ENCODE measurements at regions not wholly inside any gene's neighbourhood (a gene's known extent, or its start where the extent isn't known, plus 50 kb on each side); places are given as distances from the start of the nearest gene placed in this dataset.

GRCh38 chr13:72437458-72437857 lies 290.0 kb downstream of the MZT1 start:
- DNase-seq: no peak

DNA sequence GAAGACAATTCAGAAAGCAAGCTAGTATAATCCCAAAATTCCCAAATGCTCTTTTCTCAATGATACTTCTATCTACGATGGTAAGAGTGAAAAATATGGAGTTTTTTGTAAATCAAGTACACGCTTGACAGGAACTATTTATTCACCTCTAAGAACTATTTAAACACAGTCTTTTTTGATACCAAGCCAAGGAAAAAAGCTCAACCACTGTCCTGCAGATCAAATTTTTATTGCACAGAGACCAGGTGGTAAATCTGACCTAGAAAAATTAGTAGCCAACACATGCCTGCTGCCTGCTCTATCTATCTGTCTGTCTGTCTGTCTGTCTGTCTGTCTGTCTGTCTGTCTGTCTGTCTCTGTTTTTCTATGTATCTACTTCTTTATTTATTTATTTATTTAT lies 292.2 kb downstream of the MZT1 start:
- DNase-seq: no peak

DNA sequence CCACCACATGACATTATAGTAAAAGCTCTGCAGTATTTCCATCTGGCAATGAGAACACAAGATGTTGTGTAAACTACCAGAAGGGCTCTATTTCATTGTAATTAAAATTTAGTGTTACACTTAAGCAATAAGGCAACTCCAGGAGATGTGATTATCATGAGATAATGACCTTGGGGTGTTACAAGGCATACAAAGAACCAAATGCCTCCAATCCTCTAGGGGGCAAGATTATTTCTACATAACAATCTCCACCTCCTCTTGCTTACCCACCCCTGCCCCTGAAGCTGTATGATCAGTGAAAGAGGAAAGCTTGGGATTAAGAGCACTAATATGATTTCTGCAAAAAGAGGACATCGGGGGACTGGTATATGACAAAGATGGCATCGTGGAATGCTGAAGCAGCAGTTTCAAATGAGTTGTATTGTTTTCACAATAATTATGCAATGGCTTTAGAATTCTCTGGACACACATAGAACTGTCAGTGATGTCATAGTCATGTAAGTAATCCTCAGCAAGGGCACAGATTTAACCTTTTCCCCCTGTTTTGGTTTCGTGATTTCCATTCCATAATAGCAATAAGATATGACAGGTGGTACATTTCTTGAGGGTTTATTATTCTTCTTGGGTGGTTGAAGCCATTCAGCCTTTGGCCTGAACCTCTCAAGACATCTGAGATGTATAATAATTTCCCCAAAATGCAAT lies 295.3 kb downstream of the MZT1 start:
- DNase-seq: no peak

GRCh38 chr13:72430923-72431322 lies 296.5 kb downstream of the MZT1 start:
- DNase-seq: no peak

GRCh38 chr13:72427757-72428528 lies 299.5 kb downstream of the MZT1 start:
- no peak for DNase-seq

DNA sequence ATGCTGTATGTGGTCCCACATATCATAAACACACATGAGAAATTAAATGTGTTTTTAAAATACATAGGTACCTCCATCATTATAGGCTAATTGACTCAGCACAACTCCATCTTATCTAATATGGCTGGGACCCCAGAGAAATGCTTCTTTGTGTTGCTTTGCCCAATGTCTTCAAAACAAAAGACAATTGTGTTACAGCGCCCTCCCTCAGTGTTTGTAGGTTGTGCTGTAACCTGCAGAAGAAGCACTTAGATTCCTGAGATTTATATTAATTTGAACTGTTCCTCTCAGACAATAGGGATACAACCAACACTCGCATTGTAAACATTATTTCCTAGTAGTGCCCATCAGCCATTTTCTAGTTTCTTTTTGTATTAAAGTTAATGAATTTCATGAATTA lies 303.4 kb downstream of the MZT1 start:
- DNase-seq: no peak

DNA sequence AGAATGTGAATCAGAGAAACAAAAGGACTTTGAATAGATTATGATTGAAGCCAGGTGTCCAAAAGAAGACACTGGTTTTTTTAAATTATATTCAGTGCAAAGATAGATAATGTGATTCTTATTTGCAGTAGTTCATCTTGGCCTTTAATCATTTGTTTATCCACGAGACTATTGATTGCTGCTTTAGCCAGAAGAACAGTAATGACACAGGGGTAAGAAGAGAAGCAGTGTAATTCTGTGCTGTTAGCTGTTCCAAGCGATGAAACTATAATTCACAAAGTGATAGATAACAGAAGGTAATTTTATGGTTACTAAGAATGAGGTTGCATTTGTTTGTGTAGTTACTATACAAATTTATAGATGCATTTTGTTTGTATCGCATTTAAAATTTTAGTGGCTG lies 311.6 kb downstream of the MZT1 start:
- DNase-seq: no peak

GRCh38 chr13:72412481-72412880 lies 314.9 kb downstream of the MZT1 start:
- no peak for DNase-seq

GRCh38 chr13:72405441-72405840 lies 322.0 kb downstream of the MZT1 start:
- DNase-seq: no peak

- DNase-seq: no peak
These were observed 323.9 kb downstream of the MZT1 start for GRCh38 chr13:72403396-72404010.

DNA sequence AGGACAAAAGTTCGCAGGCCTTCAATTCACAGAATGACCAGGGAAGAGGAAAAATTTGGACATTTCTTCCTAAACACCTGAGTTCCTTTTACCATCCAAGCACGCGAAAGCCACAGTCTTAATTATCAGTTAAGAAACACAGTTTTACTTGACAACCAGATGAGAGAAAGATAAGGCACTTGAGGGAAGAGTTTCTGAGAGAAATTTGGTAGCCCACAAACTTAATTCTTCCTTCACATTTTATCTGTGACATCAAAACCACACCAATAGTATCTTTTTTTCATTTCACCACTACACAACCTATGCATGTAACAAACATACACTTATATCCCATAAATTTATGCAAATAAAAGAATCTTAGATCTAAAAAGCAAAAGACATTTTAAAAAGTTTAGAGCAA lies 326.6 kb downstream of the MZT1 start:
- DNase-seq: no peak

- no peak for DNase-seq
These were observed 328.1 kb downstream of the MZT1 start for GRCh38 chr13:72399351-72399750.

- DNase-seq: no peak
These were observed 330.2 kb downstream of the MZT1 start for GRCh38 chr13:72397265-72397664.

DNA sequence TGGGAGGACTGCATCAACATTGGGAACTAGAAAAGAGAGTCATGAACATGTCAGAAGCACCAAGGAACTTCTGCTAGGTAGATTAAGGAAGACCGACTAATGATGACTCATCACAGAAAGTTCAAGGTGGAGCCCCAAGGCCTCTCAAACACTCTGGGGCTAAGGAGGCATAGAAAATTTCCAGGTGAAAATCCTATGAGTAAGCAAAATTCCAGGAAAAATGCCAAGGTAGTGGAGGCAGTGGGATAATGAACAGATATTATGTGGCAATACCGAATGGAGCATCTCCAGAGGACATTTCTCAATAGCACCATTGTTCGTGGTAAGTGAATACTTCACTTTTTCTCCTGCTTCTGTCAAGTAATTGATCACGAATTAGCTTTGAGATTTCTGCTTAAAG lies 336.5 kb downstream of the MZT1 start:
- DNase-seq: no peak

DNA sequence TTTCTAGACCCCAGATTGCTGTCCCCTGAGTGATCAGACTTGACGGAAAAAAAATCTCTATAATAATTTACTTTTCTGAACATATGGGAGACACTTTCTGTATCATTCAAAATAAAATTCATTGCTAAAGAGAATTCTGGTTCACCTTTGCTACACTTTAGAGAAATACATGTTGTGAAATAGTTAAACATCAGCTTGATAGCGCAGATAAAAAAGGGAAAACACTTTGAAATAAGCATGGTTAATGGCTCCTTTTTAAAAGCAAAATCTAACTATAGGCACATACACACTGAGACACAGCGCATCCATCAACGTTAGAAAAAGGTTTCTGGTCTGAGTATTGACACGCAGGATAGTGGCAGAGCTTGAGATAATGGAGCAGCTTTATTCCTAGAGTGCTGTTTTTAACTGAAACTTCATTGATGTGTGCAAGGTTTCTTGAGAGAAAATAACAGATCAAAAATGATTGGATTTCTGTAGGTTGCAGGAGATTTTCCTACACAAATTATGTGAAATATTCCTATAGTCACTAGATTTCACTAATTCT lies 341.2 kb downstream of the MZT1 start:
- DNase-seq: no peak

DNA sequence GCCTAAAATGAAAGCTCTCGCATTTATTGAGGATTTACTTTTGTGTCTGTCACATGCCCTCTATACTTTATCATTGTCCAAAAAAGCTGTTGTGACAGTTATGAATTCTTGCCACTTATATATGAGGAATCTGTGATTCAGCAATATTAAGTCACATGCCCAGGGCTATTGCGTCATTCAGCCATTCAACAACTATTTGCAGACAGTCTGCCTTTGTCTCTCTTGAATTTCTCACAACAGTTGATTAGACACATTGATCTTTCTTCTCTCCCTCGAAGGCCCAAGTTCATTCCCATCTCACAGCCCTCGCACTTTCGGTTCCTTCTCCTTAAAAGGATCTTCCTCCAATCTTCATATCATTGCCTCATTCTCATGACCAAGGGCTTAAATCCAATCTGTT lies 342.6 kb downstream of the MZT1 start:
- no peak for DNase-seq

DNA sequence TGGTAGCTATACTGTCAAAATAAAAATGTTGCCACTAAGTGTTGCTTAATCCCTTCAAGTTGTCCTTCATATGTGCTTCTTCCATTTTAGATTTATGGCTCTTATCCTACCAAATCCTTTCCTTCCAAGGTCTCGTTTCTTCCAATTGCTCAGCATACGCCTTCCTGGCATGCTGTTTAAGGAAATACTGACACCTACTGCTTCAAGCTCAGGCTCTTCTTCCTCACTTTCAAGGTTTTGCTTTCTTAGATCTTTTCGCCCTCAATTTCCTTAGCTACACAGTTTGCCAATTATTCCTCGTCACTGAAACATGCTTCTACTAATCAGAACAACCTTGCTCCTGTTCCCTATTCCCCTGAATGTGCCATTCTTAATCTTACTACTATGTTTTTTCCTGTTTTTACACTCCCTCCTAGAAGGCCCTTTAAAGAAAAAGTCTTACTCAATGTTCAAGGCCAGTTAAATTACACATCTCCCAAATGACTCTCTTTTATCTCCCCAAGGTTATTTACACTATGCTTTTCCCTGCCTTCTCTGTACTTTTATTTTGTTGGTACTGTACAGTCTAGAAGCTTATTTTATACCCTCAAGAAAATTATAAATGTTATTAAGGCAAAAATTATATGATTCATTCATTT lies 343.1 kb downstream of the MZT1 start:
- no peak for DNase-seq

DNA sequence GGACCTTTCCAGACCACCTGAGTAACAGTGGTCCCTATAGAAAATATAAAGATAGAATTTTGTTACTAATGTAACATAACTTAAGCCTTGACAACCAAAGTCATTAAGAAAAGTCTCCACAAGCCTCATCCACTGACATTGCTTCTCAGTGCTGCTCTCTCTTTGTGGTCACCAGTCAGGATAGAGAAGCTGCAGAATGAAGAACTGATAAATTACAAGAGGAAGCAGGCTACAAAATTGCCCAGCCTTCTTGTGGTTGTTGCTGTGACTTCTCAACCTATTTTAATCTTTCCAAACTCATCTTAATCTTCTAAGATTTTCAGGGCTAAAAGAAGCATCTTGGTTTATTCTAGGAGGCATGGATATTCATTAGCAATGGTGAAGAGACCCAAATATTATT lies 343.8 kb downstream of the MZT1 start:
- DNase-seq: peak in 1 of 2 donors; percentile 27

DNA sequence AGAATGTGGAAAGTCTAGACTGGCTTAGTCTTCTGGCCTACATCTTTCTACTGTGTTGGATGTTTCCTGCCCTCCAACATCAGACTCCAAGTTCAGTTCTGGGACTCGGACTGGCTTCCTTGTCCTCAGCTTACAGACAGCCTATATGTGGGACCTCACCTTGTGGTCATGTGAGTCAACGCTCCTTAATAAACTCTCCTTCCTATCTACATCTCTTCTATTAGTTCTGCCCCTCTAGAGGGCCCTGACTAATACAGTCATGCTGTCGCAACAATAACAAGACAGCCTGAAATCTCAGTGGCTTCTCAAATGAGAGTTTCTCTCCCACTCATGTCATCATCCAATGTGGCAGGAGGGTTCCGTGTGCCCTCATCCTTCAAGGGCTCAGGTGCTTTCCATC lies 347.8 kb downstream of the MZT1 start:
- no peak for DNase-seq

GRCh38 chr13:72368031-72368430 lies 359.4 kb downstream of the MZT1 start:
- no peak for DNase-seq

- DNase-seq: no peak
These were observed 380.7 kb downstream of the MZT1 start for GRCh38 chr13:72346716-72347115.

GRCh38 chr13:72342364-72342763 lies 385.1 kb downstream of the MZT1 start:
- no peak for DNase-seq

GRCh38 chr13:72341904-72342303 lies 385.5 kb downstream of the MZT1 start:
- no peak for DNase-seq
